Fibroblast of the aortic adventitia (primary cell): ENCODE measurements at regions not wholly inside any gene's neighbourhood (a gene's known extent, or its start where the extent isn't known, plus 50 kb on each side); places are given as distances from the start of the nearest gene placed in this dataset.

ENCODE experiments used
- DNase-seq: peaks from one replicate; pipeline ENCODE4 v3.0.0-alpha.2; 2010; ENCODE audit warnings: low read depth
- H3K4me3 ChIP-seq: 2 replicates; pipeline ENCODE4 v1.5.1; 2011; ENCODE audit warnings: low read depth, mild to moderate bottlenecking, control low read depth, low read length, moderate library complexity
- TF ChIP-seq, protein P1 (sequence below): IDR thresholded peaks from 2 replicates; pipeline ENCODE4 v1.5.1; 2011; ENCODE audit warnings: mild to moderate bottlenecking, low read length, control low read depth, inconsistent platforms; ENCODE audit not compliant: insufficient read depth

DNA sequence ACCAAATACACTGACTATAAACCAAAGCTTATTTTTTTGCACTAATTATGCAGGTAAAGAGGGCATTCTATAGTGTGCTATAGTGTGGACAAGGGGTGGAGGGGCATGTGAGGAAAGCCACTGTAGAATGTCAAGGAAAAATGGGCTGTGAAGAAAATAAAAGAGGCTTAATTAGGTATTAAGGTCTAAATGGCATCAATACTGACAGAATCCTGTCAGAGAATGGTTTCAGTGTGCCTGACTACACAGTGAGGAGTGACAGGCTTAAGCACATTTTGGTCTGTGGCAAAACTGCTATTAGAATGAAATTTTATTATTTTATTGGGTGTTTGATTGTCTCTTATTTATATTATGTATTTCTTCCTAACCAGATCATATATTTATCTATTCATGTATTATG, 787.6 kb upstream of the CELF4 start:
- H3K4me3 ChIP-seq: no peak overlapping the region
- DNase-seq: no peak
- TF ChIP-seq, protein P1, sequence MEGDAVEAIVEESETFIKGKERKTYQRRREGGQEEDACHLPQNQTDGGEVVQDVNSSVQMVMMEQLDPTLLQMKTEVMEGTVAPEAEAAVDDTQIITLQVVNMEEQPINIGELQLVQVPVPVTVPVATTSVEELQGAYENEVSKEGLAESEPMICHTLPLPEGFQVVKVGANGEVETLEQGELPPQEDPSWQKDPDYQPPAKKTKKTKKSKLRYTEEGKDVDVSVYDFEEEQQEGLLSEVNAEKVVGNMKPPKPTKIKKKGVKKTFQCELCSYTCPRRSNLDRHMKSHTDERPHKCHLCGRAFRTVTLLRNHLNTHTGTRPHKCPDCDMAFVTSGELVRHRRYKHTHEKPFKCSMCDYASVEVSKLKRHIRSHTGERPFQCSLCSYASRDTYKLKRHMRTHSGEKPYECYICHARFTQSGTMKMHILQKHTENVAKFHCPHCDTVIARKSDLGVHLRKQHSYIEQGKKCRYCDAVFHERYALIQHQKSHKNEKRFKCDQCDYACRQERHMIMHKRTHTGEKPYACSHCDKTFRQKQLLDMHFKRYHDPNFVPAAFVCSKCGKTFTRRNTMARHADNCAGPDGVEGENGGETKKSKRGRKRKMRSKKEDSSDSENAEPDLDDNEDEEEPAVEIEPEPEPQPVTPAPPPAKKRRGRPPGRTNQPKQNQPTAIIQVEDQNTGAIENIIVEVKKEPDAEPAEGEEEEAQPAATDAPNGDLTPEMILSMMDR: no peak

DNA sequence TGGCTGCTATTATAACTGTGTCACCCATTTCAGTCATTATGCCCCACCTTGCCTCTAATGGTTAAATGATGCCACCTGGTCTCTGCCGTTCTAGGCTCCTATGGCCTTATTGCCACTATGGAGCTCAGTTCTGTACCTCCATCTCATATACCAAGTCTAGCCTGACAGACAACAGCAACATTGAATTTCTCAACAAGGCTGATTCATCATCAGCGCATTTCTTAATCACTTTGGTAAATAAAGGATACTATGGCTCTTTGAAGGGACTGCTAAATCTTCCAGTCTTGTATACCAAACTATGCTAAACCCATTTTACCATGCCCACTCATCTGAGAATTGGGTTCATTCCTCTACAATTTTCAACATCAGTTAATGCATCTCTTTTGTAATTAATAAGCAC, 784.5 kb upstream of the CELF4 start:
- H3K4me3 ChIP-seq: no peak overlapping the region
- no peak for DNase-seq
- TF ChIP-seq, protein P1: no peak

DNA sequence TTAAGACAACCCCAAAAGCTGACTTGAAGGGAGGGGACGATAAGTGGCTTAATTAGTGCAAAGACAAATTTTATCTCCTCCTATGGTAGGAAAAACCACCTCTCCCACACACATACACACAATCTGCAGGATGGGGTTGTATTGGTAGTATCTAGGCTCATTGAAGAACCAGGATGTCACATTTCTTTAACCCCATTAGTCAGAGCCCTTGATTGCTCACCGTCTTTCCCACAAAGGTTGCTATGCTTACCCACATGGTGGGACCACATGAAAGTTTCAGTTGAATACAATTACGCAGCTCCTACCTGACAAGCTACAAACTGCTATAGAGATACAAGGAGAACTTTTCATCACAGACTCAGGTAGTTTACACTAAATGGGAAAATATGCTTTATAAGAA, 765.0 kb upstream of the CELF4 start:
- DNase-seq: no peak
- no peak overlapping the region for H3K4me3 ChIP-seq
- TF ChIP-seq, protein P1: no peak

DNA sequence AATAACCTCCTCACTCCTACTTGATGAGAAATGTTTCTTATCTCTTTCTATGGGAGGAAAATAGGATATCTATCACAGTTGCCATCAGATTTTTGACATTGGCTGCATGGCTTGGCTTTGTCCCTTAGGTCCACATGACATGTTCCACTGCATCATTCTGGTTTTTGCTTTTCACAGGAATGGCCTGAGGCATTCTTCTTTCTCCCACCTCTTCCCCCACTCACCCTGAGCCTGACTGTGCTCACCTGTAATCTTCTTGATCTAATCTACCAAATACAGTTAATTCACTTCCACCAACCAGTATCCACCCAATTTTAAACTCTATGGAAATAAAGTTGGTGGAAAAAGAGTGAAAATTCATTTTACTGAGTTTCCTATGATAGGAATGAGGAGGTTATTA, 763.5 kb upstream of the CELF4 start:
- TF ChIP-seq, protein P1: no peak
- no peak for DNase-seq

DNA sequence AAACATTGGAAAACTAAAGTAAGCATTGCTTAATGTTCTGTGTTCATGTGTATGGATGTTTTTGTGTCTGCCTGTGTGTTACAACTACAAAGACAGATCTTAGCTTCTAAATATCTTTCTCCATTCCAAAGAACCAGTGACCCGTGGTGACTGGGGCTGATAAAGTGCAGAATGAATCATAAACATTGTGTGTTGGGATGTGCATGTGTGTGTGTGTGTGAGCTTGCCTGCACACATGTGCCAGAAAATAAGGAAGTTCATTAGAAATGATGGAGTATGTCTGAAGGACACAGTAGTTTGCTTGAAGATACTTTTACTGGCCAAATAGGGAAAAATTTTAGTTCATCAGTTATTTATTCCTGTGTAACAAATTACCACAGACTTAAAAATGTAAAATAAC, 756.6 kb upstream of the CELF4 start:
- no peak overlapping the region for H3K4me3 ChIP-seq
- TF ChIP-seq, protein P1: no peak
- DNase-seq: no peak

More for the DNA sequence above, 763.5 kb upstream of the CELF4 start:
- H3K4me3 ChIP-seq: no peak overlapping the region

DNA sequence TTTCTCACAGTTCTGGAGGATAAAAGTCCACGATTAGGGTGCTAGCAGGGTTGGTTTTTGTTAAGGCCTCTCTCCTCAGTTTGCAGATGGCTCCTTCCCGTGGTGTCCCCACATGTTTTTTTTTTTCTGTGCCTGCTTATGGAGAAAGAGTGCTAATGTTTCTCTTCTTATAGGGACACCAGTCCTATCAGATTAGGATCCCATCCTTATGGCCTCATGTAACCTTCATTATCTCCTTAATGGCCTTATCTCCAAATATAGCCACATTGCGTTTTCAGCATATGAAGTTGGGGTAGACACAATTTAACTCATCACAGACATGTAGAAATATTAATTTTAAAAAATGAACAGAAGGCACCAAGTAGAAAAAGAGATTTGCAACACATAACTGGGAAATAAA, 755.7 kb upstream of the CELF4 start:
- no peak for DNase-seq
- H3K4me3 ChIP-seq: no peak overlapping the region
- TF ChIP-seq, protein P1: no peak

DNA sequence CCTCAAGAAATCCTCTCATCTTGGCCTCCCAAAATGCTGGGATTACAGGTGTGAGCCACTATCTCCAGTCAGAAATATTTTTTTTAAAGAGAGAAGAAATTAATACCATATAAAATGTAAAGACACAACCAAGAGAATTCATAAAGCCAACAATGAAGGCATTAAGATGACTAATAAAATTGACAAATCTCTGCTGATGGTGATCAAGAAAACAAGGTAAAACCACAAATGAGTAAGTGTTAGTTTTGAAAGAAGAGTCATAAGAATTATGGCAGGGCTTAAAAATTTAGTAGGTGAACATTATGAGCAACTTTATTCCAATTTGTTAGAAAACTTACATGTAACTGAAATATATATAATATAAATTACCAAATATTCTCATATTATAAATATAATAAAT, 752.8 kb upstream of the CELF4 start:
- TF ChIP-seq, protein P1: no peak
- no peak overlapping the region for H3K4me3 ChIP-seq
- no peak for DNase-seq
